K562 (cell line): ENCODE measurements at regions not wholly inside any gene's neighbourhood (a gene's known extent, or its start where the extent isn't known, plus 50 kb on each side); places are given as distances from the start of the nearest gene placed in this dataset.
"Not testable (repeated sequence)": the region's sequence is repeated elsewhere in the genome, so short reads cannot be mapped to it uniquely, and the experiment has no call there.

Source experiments
- ATAC-seq: fragments of 200-7000 bp; cut with Tn5 transposase; 3 replicates; pipeline ENCODE4 v1.9.1; 2020; ENCODE audit warnings: moderate library complexity
- BruUV-seq: library from RNA; stranded (reverse); fragments of 400-500 nt; replicated peaks from 2 replicates; lab custom pipeline; 2021; lab: Mats Ljungman, UMichigan
- CTCF ChIA-PET: fragments of 300-600 bp; formaldehyde crosslinking; extraction: SDS; loops from one replicate; lab custom pipeline; 2021; ENCODE audit warnings: low intra/inter-chr PET ratio; lab: Yijun Ruan, JAX
- POLR2A ChIA-PET: fragments of 300-600, 350-650 bp; sonication (Branson Sonifier 250); formaldehyde crosslinking; extraction: SDS; loops from one replicate; lab custom pipeline; 2021; ENCODE audit warnings: antibody characterized with exemption, inconsistent platforms; lab: Yijun Ruan, JAX
- DNase-seq, 4 experiments: peaks; one replicate each; pipeline versions ENCODE4 v3.0.0 to v3.0.0-alpha.2; 2011 to 2018; ENCODE audit warnings: low spot score in 3 of 4, mixed read lengths in 3 of 4; ENCODE audit errors: extremely low read depth in 1 of 4
- FAIRE-seq: peaks from 2 replicates; lab custom pipeline; 2011; peaks lifted over from hg19 to GRCh38; lab: Jason Lieb, UNC
- H2AFZ ChIP-seq: 2 replicates; pipeline ENCODE4 v1.6.0; 2011; ENCODE audit warnings: low read depth, low read length, control low read depth, inconsistent platforms
- H3K27ac ChIP-seq: fragments of 200-600 bp; 3 replicates; pipeline ENCODE4 v1.8.0; 2011; ENCODE audit warnings: low read depth, mild to moderate bottlenecking, control low read depth, inconsistent platforms, low read length, moderate library complexity, mixed read lengths; ENCODE audit errors: extremely low read depth
- H3K27me3 ChIP-seq, 2 experiments: fragments of 300-600 bp in 1 of 2; 2 replicates in 1 of 2; 3 replicates in 1 of 2; pipeline versions ENCODE4 v1.6.0 to v1.8.0; 2011; ENCODE audit warnings: inconsistent platforms in 2 of 2, low read length in 2 of 2, mild to moderate bottlenecking in 1 of 2, mixed read lengths in 1 of 2, moderate library complexity in 1 of 2; ENCODE audit not compliant: control insufficient read depth in 2 of 2, insufficient read depth in 2 of 2
- H3K36me3 ChIP-seq: fragments of 300-600 bp; 3 replicates; pipeline ENCODE4 v1.8.0; 2011; ENCODE audit warnings: mild to moderate bottlenecking, low read length, inconsistent platforms; ENCODE audit not compliant: control insufficient read depth, insufficient read depth
- H3K4me1 ChIP-seq, 2 experiments: fragments of 200-600 bp in 1 of 2; replicated peaks in 1 of 2; 2 replicates in 1 of 2; 3 replicates in 1 of 2; pipeline versions ENCODE4 v1.5.1 to v1.8.0; 2011; ENCODE audit warnings: inconsistent platforms in 2 of 2, low read length in 2 of 2, mild to moderate bottlenecking in 1 of 2, mixed read lengths in 1 of 2, moderate library complexity in 1 of 2; ENCODE audit not compliant: control insufficient read depth in 2 of 2, insufficient read depth in 2 of 2
- H3K4me2 ChIP-seq: 2 replicates; pipeline ENCODE4 v1.6.1; 2011; ENCODE audit warnings: low read length, control low read depth, inconsistent platforms, mixed read lengths; ENCODE audit not compliant: insufficient read depth
- H3K4me3 ChIP-seq: fragments of 200-600 bp; sonication (generic), shearing (Covaris generic); 2 replicates; pipeline ENCODE4 v1.5.1; 2016; ENCODE audit warnings: control low read depth, inconsistent platforms
- H3K79me2 ChIP-seq: fragments of 200-600 bp; 3 replicates; pipeline ENCODE4 v1.8.0; 2011; ENCODE audit warnings: low read length, inconsistent platforms; ENCODE audit not compliant: control insufficient read depth, insufficient read depth
- H3K9ac ChIP-seq, 2 experiments: 2 replicates each; pipeline versions ENCODE4 v1.6.0 to v1.6.1; 2011; ENCODE audit warnings: low read depth in 2 of 2, low read length in 2 of 2, control low read depth in 1 of 2, inconsistent platforms in 1 of 2, mild to moderate bottlenecking in 1 of 2, mixed read lengths in 1 of 2; ENCODE audit not compliant: insufficient read depth in 1 of 2
- H3K9me1 ChIP-seq: one replicate; pipeline ENCODE4 v1.6.0; 2011; ENCODE audit warnings: inconsistent platforms, mild to moderate bottlenecking, low read length, moderate library complexity; ENCODE audit not compliant: control insufficient read depth, insufficient read depth
- H3K9me3 ChIP-seq: replicated peaks from 2 replicates; pipeline ENCODE4 v1.5.1; 2011; ENCODE audit warnings: low read depth, low read length, inconsistent platforms; ENCODE audit not compliant: control insufficient read depth, insufficient read depth
- H4K20me1 ChIP-seq: replicated peaks from 2 replicates; pipeline ENCODE4 v1.6.1; 2011; ENCODE audit warnings: low read length, inconsistent platforms, mixed read lengths; ENCODE audit not compliant: control insufficient read depth, insufficient read depth
- WGBS: fragments of 100-300 bp; shearing (Covaris generic); methylation state at CpG from one replicate; pipeline ENCODE4 v1.1.6; 2016; ENCODE audit warnings: low coverage, mixed read lengths; ENCODE audit not compliant: insufficient coverage; ENCODE audit errors: missing lambda C conversion rate; 5-methylcytosine and 5-hydroxymethylcytosine counted together
- in situ Hi-C: fragments of 300-500 bp; cut with MboI; formaldehyde crosslinking; loops from 4 replicates; pipeline ENCODE4 v1.15.0; 2018; ENCODE audit warnings: inconsistent platforms, mixed read lengths
- intact Hi-C: fragments of 100-400 bp; cut with micrococcal nuclease; formaldehyde crosslinking; loops from 2 replicates; pipeline ENCODE4 v1.14.2; 2022

- whole genome bisulfite sequencing, result 4% methylated on average over 6 of the region's 19 CpGs
- FAIRE-seq, H3K27ac ChIP-seq, H3K9ac ChIP-seq, H3K9me1 ChIP-seq, H3K79me2 ChIP-seq, ATAC-seq, POLR2A ChIA-PET, H3K9me3 ChIP-seq, H4K20me1 ChIP-seq, H3K36me3 ChIP-seq, in situ Hi-C loops, H3K4me3 ChIP-seq, DNase-seq, BruUV-seq, H3K27me3 ChIP-seq, H3K4me1 ChIP-seq, intact Hi-C loops, H2AFZ ChIP-seq, CTCF ChIA-PET, H3K4me2 ChIP-seq: not testable (repeated sequence)
Observed at GRCh38 chr14:105749870-105750541, 223.6 kb downstream of the TMEM121 start.

GRCh38 chr14:105751291-105751751 lies 224.9 kb downstream of the TMEM121 start:
- POLR2A ChIA-PET, CTCF ChIA-PET, H3K4me3 ChIP-seq, in situ Hi-C loops, H3K9me1 ChIP-seq, BruUV-seq, H3K4me2 ChIP-seq, intact Hi-C loops, H3K9me3 ChIP-seq, FAIRE-seq, DNase-seq, H3K4me1 ChIP-seq, H2AFZ ChIP-seq, H3K36me3 ChIP-seq, H3K27ac ChIP-seq, H3K79me2 ChIP-seq, H4K20me1 ChIP-seq, H3K27me3 ChIP-seq, ATAC-seq, H3K9ac ChIP-seq: not testable (repeated sequence)
- WGBS, result 3% methylated on average over 16 of the region's 18 CpGs

GRCh38 chr14:105752420-105752819 lies 226.0 kb downstream of the TMEM121 start:
- FAIRE-seq, BruUV-seq, POLR2A ChIA-PET, H3K9ac ChIP-seq, DNase-seq, intact Hi-C loops, H4K20me1 ChIP-seq, CTCF ChIA-PET, H3K4me2 ChIP-seq, H3K79me2 ChIP-seq, in situ Hi-C loops, H3K27ac ChIP-seq, H3K4me1 ChIP-seq, H2AFZ ChIP-seq, H3K27me3 ChIP-seq, ATAC-seq, H3K4me3 ChIP-seq, H3K9me1 ChIP-seq, H3K9me3 ChIP-seq, H3K36me3 ChIP-seq: not testable (repeated sequence)
- WGBS, result 0% methylated on average over 2 of the region's 7 CpGs
